Sigmoid colon (tissue), 4 donors: ENCODE measurements at regions not wholly inside any gene's neighbourhood (a gene's known extent, or its start where the extent isn't known, plus 50 kb on each side); places are given as distances from the start of the nearest gene placed in this dataset.

Experiments
- CTCF ChIP-seq, 4 experiments: fragments of 450-650 bp in 3 of 4; fragments of 200-600 bp in 1 of 4; IDR thresholded peaks; one replicate each; pipeline ENCODE4 v1.5.1; 2016 to 2019; ENCODE audit warnings: antibody characterized with exemption in 4 of 4, mild to moderate bottlenecking in 3 of 4, moderate library complexity in 2 of 4
- EP300 ChIP-seq, 4 donors: sonication (generic); formaldehyde crosslinking; IDR thresholded peaks; one replicate each; pipeline ENCODE4 v1.6.1; 2017; ENCODE audit warnings: antibody characterized with exemption in 4 of 4
- POLR2A ChIP-seq, 2 donors: fragments of 450-650 bp; IDR thresholded peaks; one replicate each; pipeline ENCODE4 v1.6.1; 2016; ENCODE audit warnings: antibody characterized with exemption in 2 of 2, mild to moderate bottlenecking in 2 of 2, moderate library complexity in 2 of 2
- POLR2AphosphoS5 ChIP-seq, 4 donors: sonication (generic); formaldehyde crosslinking; IDR thresholded peaks; one replicate each; pipeline ENCODE4 v1.6.1; 2017; ENCODE audit warnings: antibody characterized with exemption in 4 of 4

GRCh38 chr5:174624733-174625522 is 99.5 kb upstream of the MSX2 start:
- no peak for TF ChIP-seq POLR2AphosphoS5 (IDR thresholded peaks at IDR 0.05)
- TF ChIP-seq CTCF (IDR thresholded peaks at IDR 0.05): no peak
- no peak for TF ChIP-seq POLR2A (IDR thresholded peaks at IDR 0.05)
- TF ChIP-seq EP300 (IDR thresholded peaks at IDR 0.05): no peak
